ENCODE measurements at regions not wholly inside any gene's neighbourhood (a gene's known extent, or its start where the extent isn't known, plus 50 kb on each side); places are given as distances from the start of the nearest gene placed in this dataset.

GRCh38 chr6:137357948-137358266, 136.3 kb downstream of the OLIG3 start:
- TF ChIP-seq, protein P1, sequence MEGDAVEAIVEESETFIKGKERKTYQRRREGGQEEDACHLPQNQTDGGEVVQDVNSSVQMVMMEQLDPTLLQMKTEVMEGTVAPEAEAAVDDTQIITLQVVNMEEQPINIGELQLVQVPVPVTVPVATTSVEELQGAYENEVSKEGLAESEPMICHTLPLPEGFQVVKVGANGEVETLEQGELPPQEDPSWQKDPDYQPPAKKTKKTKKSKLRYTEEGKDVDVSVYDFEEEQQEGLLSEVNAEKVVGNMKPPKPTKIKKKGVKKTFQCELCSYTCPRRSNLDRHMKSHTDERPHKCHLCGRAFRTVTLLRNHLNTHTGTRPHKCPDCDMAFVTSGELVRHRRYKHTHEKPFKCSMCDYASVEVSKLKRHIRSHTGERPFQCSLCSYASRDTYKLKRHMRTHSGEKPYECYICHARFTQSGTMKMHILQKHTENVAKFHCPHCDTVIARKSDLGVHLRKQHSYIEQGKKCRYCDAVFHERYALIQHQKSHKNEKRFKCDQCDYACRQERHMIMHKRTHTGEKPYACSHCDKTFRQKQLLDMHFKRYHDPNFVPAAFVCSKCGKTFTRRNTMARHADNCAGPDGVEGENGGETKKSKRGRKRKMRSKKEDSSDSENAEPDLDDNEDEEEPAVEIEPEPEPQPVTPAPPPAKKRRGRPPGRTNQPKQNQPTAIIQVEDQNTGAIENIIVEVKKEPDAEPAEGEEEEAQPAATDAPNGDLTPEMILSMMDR (IDR thresholded peaks at IDR 0.05; ENCODE audit: insufficient read depth, low read length, severe bottlenecking), result no peak
- no peak for FAIRE-seq
- DNase-seq (ENCODE audit: low read depth), result no peak
- no peaks in the 10 kb centered on the region for H3K27me3 ChIP-seq (ENCODE audit: control insufficient read depth, insufficient read depth, low read length)
- H3K4me3 ChIP-seq (ENCODE audit: low read depth, low read length), result no peak overlapping the region
- no peaks in the 10 kb centered on the region for H3K36me3 ChIP-seq (ENCODE audit: control insufficient read depth, insufficient read depth, low read length)

DNA sequence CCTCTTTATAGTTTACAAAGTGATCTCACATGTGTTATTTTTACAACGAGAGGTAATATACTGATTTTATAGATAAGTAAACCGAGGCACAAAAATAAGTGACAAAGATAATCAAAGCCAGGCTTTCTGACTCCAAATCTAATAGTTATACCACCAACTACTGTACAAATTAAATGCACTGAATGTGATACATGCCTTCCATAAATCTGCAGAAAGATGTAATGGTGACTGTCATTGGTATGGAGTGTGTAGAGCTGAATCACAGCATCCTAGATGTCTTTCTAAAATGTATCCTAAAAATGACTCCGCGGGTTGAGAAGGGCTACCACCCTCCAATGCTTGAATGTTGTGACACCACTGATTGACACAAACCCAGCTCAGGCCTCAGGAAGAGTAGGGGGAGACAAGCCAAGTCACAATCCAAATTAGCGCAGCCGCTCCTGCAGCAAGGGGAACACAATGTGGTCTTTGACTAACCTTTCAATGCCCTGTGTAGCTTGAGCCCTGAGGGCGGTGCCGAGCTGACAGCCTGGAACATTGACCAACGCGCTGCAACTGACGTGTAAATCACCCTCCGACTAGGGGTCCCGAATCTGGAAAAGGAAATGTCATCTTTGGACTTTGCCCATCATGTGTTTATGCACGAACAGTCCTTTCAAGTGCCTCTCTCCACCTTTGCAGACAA, 136.8 kb downstream of the OLIG3 start:
- H3K27me3 ChIP-seq (ENCODE audit: control insufficient read depth, insufficient read depth, low read length), result no peaks in the 10 kb centered on the region
- TF ChIP-seq, protein P1 (IDR thresholded peaks at IDR 0.05; ENCODE audit: insufficient read depth, low read length, severe bottlenecking), result no peak
- no peaks in the 10 kb centered on the region for H3K36me3 ChIP-seq (ENCODE audit: control insufficient read depth, insufficient read depth, low read length)
- DNase-seq (ENCODE audit: low read depth) (no peak), FAIRE-seq (no peak)
- no peak overlapping the region for H3K4me3 ChIP-seq (ENCODE audit: low read depth, low read length)

GRCh38 chr6:137353842-137354397, 134.7 kb upstream of the IFNGR1 start:
- peaks cover 3% of the 10 kb centered on the region for H3K27me3 ChIP-seq (ENCODE audit: control insufficient read depth, insufficient read depth, low read length)
- no peaks in the 10 kb centered on the region for H3K36me3 ChIP-seq (ENCODE audit: control insufficient read depth, insufficient read depth, low read length)
- TF ChIP-seq, protein P1 (IDR thresholded peaks at IDR 0.05; ENCODE audit: insufficient read depth, low read length, severe bottlenecking), result no peak
- DNase-seq (ENCODE audit: low read depth) (no peak), FAIRE-seq (no peak)
- H3K4me3 ChIP-seq (ENCODE audit: low read depth, low read length), result no peak overlapping the region

- H3K36me3 ChIP-seq (ENCODE audit: control insufficient read depth, insufficient read depth, low read length), result no peaks in the 10 kb centered on the region
- FAIRE-seq, result no peak
- TF ChIP-seq, protein P1 (IDR thresholded peaks at IDR 0.05; ENCODE audit: insufficient read depth, low read length, severe bottlenecking), result no peak
- no peak for DNase-seq (ENCODE audit: low read depth)
- no peak overlapping the region for H3K4me3 ChIP-seq (ENCODE audit: low read depth, low read length)
- H3K27me3 ChIP-seq (ENCODE audit: control insufficient read depth, insufficient read depth, low read length), result peaks cover 3% of the 10 kb centered on the region
Measured at GRCh38 chr6:137353346-137353745, 134.2 kb upstream of the IFNGR1 start.

GRCh38 chr6:137352859-137353258, 133.7 kb upstream of the IFNGR1 start:
- no peaks in the 10 kb centered on the region for H3K36me3 ChIP-seq (ENCODE audit: control insufficient read depth, insufficient read depth, low read length)
- no peak for DNase-seq (ENCODE audit: low read depth)
- H3K4me3 ChIP-seq (ENCODE audit: low read depth, low read length), result no peak overlapping the region
- H3K27me3 ChIP-seq (ENCODE audit: control insufficient read depth, insufficient read depth, low read length), result peaks cover 3% of the 10 kb centered on the region
- TF ChIP-seq, protein P1 (IDR thresholded peaks at IDR 0.05; ENCODE audit: insufficient read depth, low read length, severe bottlenecking), result no peak
- FAIRE-seq, result no peak

GRCh38 chr6:137351890-137352289, 132.7 kb upstream of the IFNGR1 start:
- DNase-seq (ENCODE audit: low read depth), result no peak
- Histone ChIP-seq H3K27me3 (ENCODE audit: control insufficient read depth, insufficient read depth, low read length) (peaks cover 3% of the 10 kb centered on the region), H3K4me3 (ENCODE audit: low read depth, low read length) (no peak overlapping the region), H3K36me3 (ENCODE audit: control insufficient read depth, insufficient read depth, low read length) (no peaks in the 10 kb centered on the region)
- TF ChIP-seq, protein P1 (IDR thresholded peaks at IDR 0.05; ENCODE audit: insufficient read depth, low read length, severe bottlenecking), result no peak
- no peak for FAIRE-seq

Data from bronchial epithelial cell (primary cell).